Stimulated activated CD4-positive, alpha-beta T cell treated with anti-CD3 and anti-CD28 coated beads, Interleukin-1b, Interleukin-23, amount 100 ng/mL, for 4 hours (primary cell): ENCODE measurements at regions not wholly inside any gene's neighbourhood (a gene's known extent, or its start where the extent isn't known, plus 50 kb on each side); places are given as distances from the start of the nearest gene placed in this dataset.

ENCODE experiments used
- DNase-seq, 2 donors: peaks; one replicate each; pipeline ENCODE4 v3.0.0-alpha.2; 2020; ENCODE audit warnings: low read depth in 2 of 2

DNA sequence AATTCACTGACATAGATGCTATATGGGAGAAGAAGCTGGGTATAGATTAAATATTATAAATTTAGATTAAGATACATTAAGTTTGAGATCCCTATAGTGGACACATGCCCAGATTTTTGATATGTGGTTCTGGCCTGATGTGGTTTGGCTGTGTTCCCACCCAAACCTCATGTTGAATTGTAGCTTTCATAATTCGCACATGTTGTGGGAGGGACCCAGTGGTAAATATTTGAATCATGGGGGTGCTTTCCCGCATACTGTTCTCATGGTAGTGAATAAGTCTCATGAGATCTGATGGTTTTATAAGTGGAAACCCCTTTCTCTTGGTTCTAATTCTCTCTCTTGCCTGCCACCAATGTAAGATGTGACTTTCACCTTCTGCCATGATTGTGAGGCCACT lies 189.4 kb upstream of the CD96 start:
- DNase-seq: no peak

DNA sequence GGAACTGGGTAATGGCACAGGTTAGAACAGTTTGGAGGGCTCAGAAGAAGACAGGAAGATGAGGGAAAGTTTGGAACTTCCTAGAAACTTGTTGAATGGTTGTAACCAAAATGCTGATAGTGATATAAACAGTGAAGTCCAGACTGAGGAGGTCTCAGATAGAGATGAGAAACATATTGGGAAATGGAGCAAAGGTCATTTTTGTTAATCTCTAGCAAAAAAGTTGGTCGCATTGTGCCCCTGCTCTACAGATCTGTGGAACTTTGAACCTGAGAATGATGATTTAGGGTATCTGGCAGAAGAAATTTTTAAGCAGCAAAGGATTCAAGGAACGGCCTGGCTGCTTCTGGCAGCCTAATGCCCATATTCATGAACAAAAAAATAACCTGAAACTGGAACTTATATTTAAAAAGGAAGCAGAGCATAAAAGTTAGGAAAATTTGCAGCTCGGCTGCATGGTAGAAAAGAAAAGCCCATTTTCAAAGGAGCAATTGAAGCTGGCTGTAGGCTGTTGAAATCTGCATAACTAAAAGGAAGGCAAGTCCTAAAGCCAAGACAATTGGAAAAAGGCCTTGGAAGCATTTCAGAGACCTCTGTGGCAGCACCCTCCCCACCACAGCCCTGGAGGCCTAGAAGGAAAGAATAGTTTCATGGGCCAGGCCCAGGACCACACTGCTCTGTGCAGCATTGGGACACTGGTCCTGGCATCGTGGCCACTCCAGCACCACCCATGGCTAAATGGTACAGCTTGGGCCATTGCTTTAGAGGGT lies 182.6 kb upstream of the CD96 start:
- DNase-seq: no peak

DNA sequence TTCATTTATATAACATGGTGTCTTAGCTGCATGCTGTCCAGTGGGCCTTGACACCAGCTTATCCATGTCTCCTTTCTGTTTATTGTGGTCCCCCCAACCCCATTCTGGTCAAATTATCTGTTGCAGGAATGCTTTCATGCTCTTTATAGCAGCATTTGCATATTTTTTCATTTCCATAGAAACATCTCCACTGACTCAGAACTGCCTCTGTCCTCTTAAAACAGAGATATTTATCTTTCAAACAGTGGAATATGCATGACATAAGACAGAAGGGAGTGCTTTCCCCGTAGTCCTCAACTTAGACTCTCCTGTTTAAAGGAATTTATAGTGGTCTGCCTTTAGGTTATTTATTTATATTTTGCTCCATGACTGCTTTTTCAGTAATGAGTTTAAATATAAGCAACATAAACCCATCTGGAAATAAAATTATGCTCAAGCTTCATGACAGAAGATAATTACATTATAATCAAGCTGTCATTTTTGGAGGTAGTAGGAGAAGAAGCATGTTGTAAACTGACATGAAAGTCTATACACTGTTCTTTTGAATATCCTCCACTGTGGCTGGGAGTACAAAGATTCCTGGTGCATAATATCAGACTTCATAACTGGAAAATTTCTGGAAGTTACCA lies 179.5 kb upstream of the CD96 start:
- DNase-seq: no peak

DNA sequence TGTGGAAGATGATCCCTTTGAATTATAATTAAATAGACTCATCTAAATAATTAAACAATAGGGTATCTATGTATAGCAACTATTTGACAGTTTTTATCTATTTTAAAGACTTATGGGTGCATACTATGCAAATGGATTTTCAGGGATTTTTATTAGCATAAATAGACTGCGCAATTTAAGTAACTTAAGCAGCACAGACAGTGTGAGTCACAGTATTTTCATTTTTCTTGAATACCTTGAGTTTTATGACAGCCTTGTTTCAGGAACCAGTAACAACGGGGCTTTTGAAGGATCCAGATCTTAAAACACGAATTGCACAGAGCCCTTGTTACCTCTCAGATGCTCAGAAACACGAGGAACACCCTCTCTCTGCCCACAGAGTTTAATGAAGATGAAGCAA lies 175.5 kb upstream of the CD96 start:
- DNase-seq: no peak

DNA sequence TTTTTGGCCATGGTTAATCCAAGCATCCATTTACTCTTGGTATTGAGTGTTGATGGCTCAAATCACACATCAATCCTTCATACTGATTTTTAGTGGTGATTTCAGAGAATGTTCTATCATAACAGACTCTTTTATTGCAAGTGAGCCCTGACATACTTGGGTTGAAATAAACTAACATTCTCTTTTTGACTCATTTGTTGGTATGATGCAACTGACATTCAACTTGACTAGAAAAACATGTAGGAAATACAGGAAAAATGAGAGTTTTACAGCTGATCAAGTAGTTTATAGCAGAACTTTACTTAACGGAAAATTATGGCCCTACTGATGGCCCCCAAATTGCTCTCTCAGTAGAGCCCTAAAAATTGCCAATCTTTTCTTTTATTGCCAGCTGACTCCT lies 173.9 kb upstream of the CD96 start:
- no peak for DNase-seq

DNA sequence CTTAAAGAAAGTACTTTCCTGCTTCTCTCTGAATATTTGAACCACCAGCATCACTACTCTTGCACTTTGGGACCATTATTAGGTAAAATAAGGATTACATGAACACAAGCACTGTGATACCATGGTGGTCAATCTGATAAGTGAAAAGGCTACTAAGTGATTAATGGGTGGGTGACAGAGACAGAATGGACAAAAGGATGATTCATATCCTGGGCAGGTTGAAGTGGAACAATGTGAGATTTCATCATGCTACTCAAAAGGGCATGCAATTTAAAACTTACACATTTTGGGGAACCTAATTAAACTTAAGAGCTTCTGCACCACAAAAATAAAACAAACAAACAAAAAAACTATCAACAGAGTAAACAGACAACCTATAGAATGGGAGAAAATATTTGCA lies 172.0 kb upstream of the CD96 start:
- DNase-seq: no peak

DNA sequence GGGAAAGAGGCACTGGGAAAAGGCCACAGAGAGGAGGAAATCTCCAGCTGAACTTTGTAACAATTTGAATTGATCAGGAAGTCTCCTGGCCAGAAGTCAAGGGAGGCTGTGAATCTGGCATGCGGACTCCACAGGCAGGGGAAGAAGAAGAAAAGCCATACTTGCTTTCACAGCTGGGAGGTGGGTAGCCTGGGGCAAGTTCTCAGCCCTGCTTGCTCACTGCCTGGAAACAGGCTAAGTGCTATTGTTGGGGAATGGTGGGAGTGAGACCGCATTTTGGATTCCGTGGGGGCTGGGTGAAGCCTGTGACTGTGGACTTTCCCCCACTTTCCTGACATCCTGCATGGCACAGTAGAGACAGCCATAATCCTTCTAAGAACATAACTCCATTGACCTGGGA lies 168.8 kb upstream of the CD96 start:
- DNase-seq: no peak

DNA sequence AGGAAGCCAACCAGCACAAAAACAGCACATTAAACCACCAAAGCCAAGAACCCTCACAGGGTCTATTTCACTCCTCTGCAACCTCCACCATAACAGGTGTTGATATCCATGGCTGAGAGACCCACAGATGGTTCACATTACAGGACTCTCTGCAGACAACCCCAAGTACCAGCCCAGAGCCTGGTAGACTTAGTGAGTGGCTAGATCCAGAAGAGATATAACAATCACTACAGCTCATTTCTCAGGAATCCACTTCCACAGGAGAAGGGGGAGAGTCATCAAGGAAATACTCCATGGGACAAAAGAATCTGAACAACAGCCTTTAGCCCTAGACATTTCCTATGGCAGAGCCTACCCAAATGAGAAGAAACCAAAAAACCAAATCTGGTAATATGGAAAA lies 168.1 kb upstream of the CD96 start:
- DNase-seq: no peak

DNA sequence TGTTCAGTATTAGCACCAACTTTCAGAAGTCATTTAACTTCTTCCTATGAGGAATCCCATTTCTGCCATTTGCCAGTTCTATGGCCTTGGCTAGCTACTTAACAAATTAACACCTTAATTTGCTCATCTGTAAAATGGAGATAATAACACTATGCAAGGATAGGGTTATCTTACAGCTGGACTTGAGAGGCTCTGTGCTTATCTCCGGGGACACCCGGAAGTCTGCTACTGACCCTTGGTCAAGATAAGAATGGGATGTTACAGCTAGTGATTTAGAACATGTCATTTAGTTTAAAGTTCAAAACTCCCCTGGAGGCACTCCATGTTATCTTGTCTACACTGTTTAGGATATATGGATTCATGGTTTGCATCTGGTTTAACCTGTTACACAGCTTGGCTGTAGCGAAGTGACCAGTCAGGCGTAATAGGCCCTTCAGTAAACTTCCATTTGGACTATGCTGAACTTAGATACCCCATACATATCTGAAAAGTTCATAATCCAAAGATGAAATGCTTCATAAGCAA lies 156.0 kb upstream of the CD96 start:
- DNase-seq: no peak

DNA sequence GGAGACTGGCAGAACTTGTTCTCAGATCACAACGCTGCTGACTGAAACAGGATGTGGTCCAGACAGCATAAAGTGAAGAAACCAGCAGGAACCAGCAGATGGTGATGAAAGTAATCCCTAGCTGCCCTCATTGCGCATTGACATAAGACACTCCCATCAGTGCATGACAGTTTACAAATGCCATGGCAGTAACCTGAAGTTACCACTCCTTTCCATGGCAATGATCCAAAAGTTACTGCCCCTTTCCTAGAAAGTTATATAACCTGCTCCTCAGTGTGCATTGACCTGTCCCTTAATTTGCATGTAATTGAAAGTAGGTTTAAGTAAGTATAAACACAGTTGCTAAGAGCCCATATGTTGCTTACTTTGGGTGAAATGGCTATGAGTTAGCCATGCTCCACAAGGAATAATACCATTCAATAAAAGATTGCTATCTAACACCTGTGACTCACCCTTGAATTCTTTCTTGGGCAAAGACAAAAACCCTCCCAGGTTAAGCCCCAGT lies 149.1 kb upstream of the CD96 start:
- peak in 1 of 2 donors; percentile 20 for DNase-seq

DNA sequence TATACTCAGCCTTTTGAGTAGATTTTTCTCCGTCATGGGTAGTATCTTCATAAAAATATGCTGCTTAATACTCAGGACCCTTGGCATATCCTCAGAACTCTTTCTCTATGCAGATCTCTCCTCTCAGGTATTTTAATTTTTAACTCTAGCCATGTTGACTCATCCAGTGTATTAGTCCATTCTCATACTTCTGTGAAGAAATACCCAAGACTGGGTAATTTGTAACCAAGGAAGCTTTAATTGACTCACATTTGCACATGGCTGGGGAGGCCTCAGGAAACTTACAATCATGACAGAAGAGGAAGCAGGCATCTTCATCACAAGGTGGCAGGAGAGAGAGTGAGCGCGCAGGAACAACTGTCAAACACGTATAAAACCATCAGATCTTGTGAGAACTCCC lies 129.3 kb upstream of the CD96 start:
- DNase-seq: no peak

DNA sequence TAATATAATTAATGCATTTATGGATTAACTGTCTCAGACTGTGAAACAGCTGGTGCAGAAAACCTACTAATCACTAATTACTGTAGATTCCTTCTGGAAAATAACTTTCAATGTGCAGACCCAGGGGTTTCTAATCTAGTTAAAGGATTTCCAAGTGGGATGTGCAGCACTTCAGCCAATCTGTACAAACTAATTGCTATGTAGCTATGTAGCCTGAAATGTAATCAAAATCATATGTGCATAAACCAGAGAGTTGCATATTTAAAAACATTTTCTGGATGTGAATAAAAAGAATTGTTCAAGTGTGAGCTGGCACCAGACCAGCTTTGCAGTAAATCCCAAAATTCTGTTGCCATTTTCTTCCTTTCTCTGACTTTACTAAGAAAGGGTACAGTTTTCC lies 127.5 kb upstream of the CD96 start:
- DNase-seq: no peak

DNA sequence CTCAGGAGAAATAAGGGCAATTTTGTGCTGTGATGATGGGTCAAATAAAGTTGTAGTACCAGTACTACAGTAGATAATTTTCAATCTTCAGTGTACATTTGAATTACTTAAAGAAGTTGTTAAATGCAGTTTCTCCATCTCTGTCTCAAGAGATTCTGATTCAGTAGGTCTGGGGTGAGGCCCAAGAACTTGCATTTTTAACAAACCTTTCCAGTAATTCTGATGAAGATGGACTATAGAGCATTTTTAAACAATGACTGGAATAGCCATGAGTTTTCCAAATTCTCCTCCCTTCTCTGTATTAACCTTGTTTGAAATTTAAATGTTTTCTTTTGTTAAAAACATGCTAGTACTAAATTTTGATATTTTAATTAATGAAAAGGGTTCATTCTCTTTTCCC lies 127.0 kb upstream of the CD96 start:
- no peak for DNase-seq

DNA sequence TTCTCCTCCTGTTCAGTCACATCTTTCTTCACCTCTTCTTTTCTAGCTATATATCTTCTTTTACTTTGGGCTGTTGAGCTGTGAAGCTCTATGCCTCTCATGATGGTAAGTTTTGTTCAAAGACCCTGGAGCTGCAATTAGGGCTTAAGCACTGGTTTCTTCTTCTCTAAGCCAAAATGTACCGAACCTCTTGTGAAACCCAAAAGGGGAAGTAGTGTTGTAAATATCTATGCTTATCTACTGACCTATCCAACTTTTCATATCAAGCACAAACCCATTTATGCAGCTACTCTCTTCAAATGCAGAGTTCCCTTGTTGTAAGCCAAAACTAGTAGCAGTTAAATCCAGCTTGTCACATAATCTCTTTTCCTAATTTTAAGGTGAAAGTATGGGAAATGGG lies 123.6 kb upstream of the CD96 start:
- no peak for DNase-seq

DNA sequence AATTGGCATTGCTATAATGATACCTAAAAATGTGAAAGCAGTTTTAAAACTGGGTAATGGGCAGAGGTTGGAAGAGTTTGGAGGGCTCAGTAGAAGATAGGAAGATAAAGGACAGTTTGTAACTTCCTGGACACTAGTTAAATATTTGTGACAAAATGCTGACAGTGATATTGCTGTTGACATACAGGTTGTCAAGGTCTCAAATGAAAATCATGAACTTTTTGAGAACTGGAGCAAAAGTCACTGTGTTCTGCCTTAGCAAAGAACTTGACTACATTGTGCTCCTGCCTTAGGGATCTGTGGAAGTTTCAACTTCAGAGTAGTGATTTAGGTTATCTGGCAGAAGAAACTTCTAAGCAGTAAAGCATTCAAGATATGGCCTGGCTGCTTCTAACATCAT lies 113.7 kb upstream of the CD96 start:
- no peak for DNase-seq

DNA sequence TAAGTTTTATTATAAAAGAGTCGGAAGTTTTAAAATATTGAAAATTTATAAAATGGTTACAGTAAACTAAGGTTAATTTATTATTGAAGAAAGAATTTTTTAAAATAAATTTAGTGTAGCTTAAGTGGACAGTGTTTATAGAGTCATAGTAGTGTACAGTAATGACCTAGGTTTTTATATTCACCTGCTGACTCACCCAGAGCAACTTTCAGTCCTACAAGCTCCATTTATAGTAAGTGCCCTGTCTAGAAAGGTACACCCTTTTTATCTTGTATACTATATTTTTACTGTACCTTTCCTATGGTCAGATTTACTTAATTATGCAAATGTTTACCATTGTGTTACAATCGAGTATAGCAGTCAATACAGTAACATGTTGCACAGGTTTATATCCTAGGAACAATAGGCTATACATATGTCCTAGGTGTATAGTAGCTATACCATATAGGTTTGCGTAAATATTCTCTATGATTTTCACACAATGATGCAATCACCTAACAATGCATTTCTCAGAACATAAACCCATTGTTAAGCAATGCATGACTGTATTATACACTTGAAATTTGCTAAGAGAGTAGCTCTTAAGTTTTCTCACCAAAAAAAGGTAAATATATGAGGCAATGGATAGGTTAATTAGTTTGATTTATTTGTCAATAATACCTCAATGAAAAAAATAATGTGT lies 106.9 kb upstream of the CD96 start:
- DNase-seq: no peak

DNA sequence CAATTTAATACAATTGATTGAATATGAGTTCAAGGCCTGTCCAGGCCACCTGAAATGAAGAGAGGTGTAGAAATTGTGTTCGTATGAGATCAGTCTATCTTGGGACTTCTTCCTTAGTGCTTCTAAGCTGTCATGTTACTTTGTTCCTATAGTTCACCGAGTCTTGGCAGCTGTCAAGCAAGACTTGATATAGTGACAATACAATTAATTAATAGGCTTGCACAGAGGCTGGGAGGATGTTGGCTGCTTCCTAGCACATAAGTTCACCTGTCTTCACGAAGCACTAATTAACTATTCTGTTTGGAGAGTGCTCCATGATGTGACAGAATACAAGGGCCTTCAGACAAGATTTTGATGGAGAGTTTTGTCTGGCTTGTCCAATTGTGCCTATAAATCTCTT lies 103.7 kb upstream of the CD96 start:
- DNase-seq: no peak

DNA sequence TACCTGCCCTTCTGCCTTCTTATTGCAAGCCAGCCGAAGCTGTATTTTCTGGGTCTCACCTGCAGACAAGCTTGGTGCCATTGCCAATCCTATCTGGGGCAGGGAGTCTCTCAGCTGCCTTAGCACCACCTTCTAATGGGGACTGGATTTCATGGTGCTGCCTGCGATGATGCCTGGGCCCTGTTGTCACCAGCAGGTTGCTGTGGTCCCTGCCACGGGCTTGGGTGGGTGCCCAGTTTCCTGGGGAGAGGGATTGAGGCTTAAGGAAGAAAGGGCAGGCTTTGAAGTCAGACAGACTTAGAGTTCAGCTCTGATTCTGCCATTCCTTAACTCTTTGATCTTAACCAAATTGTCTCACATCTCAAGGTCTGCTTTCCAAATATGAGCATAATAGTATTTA lies 87.4 kb upstream of the CD96 start:
- DNase-seq: no peak

DNA sequence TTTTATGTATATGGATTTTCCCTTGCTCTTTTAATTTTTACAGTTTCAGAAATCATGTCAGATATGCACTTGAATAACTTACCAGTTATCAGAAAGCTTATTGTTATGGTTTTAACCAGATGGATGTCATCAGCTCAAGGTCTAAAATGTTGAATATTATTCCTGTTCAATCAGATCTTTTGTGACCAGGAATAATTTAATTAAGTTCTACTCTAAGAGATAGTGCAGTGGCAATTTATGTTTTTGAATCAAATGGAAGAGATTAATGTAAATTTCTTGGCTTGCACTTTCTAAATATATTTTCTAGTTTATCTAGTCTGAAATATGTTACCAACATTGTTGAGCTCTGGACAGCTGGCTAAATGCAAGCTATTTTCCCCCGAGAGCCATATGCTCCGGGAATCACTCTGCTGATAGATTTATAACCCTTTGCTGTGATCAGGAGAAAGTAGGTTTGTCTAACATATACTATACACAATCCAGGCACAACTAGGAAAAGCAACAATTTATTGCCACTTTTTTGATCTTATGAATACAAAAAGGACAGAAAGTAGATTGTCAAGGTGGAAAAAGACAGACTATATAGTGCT lies 76.8 kb upstream of the CD96 start:
- DNase-seq: no peak

DNA sequence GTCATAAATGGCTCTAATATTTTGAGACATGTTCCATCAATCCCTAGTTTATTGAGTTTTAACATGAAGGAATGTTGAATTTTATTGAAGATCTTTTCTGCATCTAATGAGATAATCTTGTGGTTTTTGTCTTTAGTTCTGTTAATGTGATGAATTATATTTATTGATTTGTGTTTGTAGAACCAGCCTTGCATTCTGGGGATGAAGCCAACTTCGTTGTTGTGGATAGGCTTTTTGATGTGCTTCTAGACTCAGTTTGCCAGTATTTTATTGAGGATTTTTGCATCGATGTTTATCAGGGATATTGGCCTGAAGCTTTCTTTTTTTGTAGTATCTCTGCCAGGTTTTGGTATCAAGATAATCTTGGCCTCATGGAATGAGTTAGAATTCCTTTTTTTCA lies 72.0 kb upstream of the CD96 start:
- DNase-seq: no peak

DNA sequence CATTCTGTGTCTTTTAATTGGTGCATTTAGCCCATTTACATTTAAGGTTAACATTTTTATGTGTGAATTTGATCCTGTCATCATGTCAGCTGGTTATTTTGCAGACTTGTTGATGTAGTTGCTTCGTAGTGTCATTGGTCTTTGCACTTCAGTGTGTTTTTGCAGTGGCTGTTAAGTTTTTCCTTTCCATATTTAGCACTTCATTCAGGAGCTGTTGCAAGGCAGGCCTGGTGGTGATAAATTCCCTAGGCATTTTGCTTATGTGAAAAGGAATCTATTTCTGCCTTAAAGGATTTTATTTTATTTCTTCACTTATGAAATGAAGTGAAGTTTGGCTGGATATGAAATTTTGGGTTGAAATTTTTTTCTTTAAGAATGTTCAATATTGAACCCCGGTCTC lies 70.2 kb upstream of the CD96 start:
- no peak for DNase-seq

DNA sequence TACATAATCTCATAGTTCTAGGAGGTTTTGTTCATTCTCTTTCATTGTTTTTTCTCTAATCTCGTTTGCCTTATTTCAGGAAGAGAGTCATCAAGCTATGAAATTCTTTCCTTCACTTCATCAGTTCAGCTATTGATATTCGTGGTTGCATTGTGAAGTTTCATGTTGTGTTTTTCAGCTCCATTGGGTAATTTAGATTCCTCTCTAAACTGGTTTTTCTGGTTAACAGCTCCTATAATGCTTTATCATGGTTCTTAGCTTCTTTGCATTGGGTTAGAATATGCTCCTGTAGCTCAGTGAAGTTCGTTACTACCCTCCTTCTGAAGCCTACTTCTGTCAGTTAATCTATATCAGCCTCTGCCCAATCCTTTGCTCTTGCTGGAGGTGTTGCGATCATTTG lies 69.4 kb upstream of the CD96 start:
- no peak for DNase-seq

DNA sequence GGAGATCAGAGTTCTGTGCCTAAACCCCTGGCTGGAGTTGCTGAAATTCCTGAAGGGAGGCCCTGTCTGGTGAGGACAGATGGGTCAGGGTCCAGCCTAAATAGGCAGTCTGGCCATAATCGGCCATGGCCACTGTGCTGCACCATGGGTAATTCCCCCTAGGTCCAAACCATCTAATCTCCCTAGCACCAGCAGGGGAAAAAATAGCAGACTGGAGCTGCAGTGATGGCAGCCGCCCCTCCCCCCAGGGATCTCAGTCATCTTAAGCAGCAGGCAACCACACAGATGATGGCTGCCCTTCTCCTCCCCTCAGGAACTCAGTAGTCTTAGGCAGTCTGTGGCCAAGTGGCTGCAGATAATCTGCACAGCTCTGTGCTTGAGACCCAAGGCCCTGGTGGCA lies 68.4 kb upstream of the CD96 start:
- DNase-seq: no peak
